Ecto neural progenitor cell (in vitro differentiated cells): ENCODE measurements at regions not wholly inside any gene's neighbourhood (a gene's known extent, or its start where the extent isn't known, plus 50 kb on each side); places are given as distances from the start of the nearest gene placed in this dataset.
"Not testable (repeated sequence)": the region's sequence is repeated elsewhere in the genome, so short reads cannot be mapped to it uniquely, and the experiment has no call there.

Experiments
- DNase-seq: peaks from one replicate; pipeline ENCODE4 v3.0.0-alpha.2; 2018; ENCODE audit warnings: low spot score

- no peak for DNase-seq
Observed at GRCh38 chr13:100811928-100812327, 137.3 kb upstream of the TMTC4 start.

GRCh38 chr13:100811024-100811865 lies 136.7 kb upstream of the TMTC4 start:
- no peak for DNase-seq

- no peak for DNase-seq
Observed at GRCh38 chr13:100810481-100810880, 135.9 kb upstream of the TMTC4 start.

GRCh38 chr13:100809856-100810255 lies 135.3 kb upstream of the TMTC4 start:
- DNase-seq = no peak

- no peak for DNase-seq
Observed at GRCh38 chr13:100809129-100809390, 134.5 kb upstream of the TMTC4 start.

GRCh38 chr13:100808330-100809128 lies 133.9 kb upstream of the TMTC4 start:
- DNase-seq = no peak

GRCh38 chr13:100803091-100803490 lies 128.5 kb upstream of the TMTC4 start:
- no peak for DNase-seq

GRCh38 chr13:100800283-100800875 lies 125.8 kb upstream of the TMTC4 start:
- DNase-seq = no peak

- DNase-seq = no peak
Observed at GRCh38 chr13:100798739-100799361, 124.3 kb upstream of the TMTC4 start.

GRCh38 chr13:100797921-100798320 lies 123.3 kb upstream of the TMTC4 start:
- DNase-seq = no peak

GRCh38 chr13:100796463-100796862 lies 121.9 kb upstream of the TMTC4 start:
- DNase-seq = no peak

GRCh38 chr13:100794575-100794974 lies 120.0 kb upstream of the TMTC4 start:
- no peak for DNase-seq

- DNase-seq = no peak
Observed at GRCh38 chr13:100790405-100790804, 115.8 kb upstream of the TMTC4 start.

- no peak for DNase-seq
Observed at GRCh38 chr13:100789968-100790367, 115.4 kb upstream of the TMTC4 start.

GRCh38 chr13:100789481-100789880 lies 114.9 kb upstream of the TMTC4 start:
- DNase-seq = no peak

GRCh38 chr13:100789025-100789424 lies 114.4 kb upstream of the TMTC4 start:
- DNase-seq = no peak

- DNase-seq = no peak
Observed at GRCh38 chr13:100788540-100788939, 113.9 kb upstream of the TMTC4 start.

- DNase-seq = no peak
Observed at GRCh38 chr13:100787899-100788298, 113.3 kb upstream of the TMTC4 start.

GRCh38 chr13:100776686-100777085 lies 102.1 kb upstream of the TMTC4 start:
- DNase-seq = not testable (repeated sequence)

GRCh38 chr13:100773923-100774663 lies 99.5 kb upstream of the TMTC4 start:
- no peak for DNase-seq

- DNase-seq = no peak
Observed at GRCh38 chr13:100773429-100773828, 98.8 kb upstream of the TMTC4 start.

- DNase-seq = no peak
Observed at GRCh38 chr13:100767192-100767591, 92.6 kb upstream of the TMTC4 start.
